Ishikawa (cell line): ENCODE measurements at regions not wholly inside any gene's neighbourhood (a gene's known extent, or its start where the extent isn't known, plus 50 kb on each side); places are given as distances from the start of the nearest gene placed in this dataset.

Experiments used
- CEBPB ChIP-seq: IDR thresholded peaks from 2 replicates; pipeline ENCODE4 v1.6.1; 2012
- CREB1 ChIP-seq: IDR thresholded peaks from 2 replicates; pipeline ENCODE4 v1.6.1; 2012; ENCODE audit warnings: low read depth
- EGR1 ChIP-seq: IDR thresholded peaks from 2 replicates; pipeline ENCODE4 v1.6.1; 2012
- EP300 ChIP-seq: IDR thresholded peaks from 2 replicates; pipeline ENCODE4 v1.6.1; 2012; ENCODE audit warnings: borderline replicate concordance
- FOXM1 ChIP-seq: IDR thresholded peaks from 2 replicates; pipeline ENCODE4 v1.6.1; 2012; ENCODE audit warnings: low read depth, borderline replicate concordance
- NFIC ChIP-seq: IDR thresholded peaks from 2 replicates; pipeline ENCODE4 v1.6.1; 2012
- RAD21 ChIP-seq: IDR thresholded peaks from 2 replicates; pipeline ENCODE4 v1.6.1; 2012; ENCODE audit warnings: low read depth
- TAF1 ChIP-seq: IDR thresholded peaks from 2 replicates; pipeline ENCODE4 v1.6.1; 2012; ENCODE audit warnings: low read depth, mild to moderate bottlenecking
- TCF12 ChIP-seq: IDR thresholded peaks from 2 replicates; pipeline ENCODE4 v1.6.1; 2012; ENCODE audit warnings: low read depth
- TEAD4 ChIP-seq: IDR thresholded peaks from 2 replicates; pipeline ENCODE4 v1.6.1; 2012
- YY1 ChIP-seq: IDR thresholded peaks from 2 replicates; pipeline ENCODE4 v1.6.1; 2012; ENCODE audit warnings: low read depth
- ZBTB7A ChIP-seq: IDR thresholded peaks from 2 replicates; pipeline ENCODE4 v1.6.1; 2012; ENCODE audit warnings: low read depth
- TF ChIP-seq, protein P1 (sequence below): IDR thresholded peaks from 2 replicates; pipeline ENCODE4 v1.6.1; 2012; ENCODE audit warnings: low read depth, mild to moderate bottlenecking
- TF ChIP-seq, protein P2 (sequence below): IDR thresholded peaks from 2 replicates; pipeline ENCODE4 v1.6.1; 2012
- TF ChIP-seq, protein P3 (sequence below): IDR thresholded peaks from 2 replicates; pipeline ENCODE4 v1.6.1; 2012

DNA sequence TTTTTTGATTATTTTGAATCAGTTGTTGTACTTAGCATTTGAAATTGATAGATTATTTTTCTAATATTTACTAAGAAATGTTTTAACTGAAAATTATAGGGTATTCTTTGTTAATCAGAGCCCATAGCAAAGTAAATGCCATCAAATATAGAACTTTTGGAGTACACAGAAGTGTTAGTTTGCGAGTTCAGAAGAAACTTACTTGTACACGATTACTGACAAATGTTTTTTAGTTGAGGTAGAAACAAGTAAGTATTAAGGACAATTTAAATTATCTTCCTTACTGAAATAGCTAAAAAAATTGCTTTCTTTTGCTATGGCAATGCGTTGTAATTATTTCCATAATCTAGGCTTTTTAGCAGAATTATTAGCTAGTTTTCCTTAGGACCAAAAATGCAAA, 692.2 kb downstream of the USP25 start:
- TF ChIP-seq YY1 (no peak), ZBTB7A (no peak), RAD21 (no peak), EP300 (no peak), EGR1 (no peak), TCF12 (no peak), TEAD4 (no peak), NFIC (no peak), TAF1 (no peak), CEBPB (no peak), CREB1 (no peak), FOXM1 (no peak)
- TF ChIP-seq, protein P1, sequence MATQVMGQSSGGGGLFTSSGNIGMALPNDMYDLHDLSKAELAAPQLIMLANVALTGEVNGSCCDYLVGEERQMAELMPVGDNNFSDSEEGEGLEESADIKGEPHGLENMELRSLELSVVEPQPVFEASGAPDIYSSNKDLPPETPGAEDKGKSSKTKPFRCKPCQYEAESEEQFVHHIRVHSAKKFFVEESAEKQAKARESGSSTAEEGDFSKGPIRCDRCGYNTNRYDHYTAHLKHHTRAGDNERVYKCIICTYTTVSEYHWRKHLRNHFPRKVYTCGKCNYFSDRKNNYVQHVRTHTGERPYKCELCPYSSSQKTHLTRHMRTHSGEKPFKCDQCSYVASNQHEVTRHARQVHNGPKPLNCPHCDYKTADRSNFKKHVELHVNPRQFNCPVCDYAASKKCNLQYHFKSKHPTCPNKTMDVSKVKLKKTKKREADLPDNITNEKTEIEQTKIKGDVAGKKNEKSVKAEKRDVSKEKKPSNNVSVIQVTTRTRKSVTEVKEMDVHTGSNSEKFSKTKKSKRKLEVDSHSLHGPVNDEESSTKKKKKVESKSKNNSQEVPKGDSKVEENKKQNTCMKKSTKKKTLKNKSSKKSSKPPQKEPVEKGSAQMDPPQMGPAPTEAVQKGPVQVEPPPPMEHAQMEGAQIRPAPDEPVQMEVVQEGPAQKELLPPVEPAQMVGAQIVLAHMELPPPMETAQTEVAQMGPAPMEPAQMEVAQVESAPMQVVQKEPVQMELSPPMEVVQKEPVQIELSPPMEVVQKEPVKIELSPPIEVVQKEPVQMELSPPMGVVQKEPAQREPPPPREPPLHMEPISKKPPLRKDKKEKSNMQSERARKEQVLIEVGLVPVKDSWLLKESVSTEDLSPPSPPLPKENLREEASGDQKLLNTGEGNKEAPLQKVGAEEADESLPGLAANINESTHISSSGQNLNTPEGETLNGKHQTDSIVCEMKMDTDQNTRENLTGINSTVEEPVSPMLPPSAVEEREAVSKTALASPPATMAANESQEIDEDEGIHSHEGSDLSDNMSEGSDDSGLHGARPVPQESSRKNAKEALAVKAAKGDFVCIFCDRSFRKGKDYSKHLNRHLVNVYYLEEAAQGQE = no peak
- TF ChIP-seq, protein P2, sequence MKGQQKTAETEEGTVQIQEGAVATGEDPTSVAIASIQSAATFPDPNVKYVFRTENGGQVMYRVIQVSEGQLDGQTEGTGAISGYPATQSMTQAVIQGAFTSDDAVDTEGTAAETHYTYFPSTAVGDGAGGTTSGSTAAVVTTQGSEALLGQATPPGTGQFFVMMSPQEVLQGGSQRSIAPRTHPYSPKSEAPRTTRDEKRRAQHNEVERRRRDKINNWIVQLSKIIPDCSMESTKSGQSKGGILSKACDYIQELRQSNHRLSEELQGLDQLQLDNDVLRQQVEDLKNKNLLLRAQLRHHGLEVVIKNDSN = no peak
- TF ChIP-seq, protein P3, sequence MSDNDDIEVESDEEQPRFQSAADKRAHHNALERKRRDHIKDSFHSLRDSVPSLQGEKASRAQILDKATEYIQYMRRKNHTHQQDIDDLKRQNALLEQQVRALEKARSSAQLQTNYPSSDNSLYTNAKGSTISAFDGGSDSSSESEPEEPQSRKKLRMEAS = no peak

DNA sequence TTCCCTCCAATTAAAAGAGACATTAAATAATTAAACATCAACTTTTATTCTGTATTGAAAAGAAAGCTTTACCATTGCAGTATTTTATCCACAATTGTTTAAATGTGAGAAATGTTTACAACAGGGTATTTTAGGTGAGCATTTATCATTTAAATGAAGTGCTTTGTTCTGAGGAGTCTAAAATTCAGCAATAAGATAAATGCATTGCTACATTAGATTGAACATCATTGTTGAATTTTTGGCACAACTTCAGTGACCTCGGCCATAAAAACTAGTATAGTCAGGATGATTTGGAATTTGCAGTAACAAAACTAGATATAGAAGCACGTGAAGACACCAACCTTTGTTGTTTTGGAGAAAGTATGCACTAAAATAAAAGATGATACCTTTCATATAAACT, 692.9 kb downstream of the USP25 start:
- TF ChIP-seq NFIC (peak; percentile 59), TCF12 (no peak), CEBPB (0 out of 2 replicates have a peak, but pooled peaks have one; percentile 12), EP300 (0 out of 2 replicates have a peak, but pooled peaks have one; percentile 25), YY1 (no peak), CREB1 (no peak), TEAD4 (peak; percentile 38; the same call in 1 of the 2 replicates), ZBTB7A (no peak), RAD21 (no peak), EGR1 (no peak), TAF1 (no peak), FOXM1 (no peak)
- TF ChIP-seq, protein P3 = no peak
- TF ChIP-seq, protein P1 = no peak
- TF ChIP-seq, protein P2 = no peak

DNA sequence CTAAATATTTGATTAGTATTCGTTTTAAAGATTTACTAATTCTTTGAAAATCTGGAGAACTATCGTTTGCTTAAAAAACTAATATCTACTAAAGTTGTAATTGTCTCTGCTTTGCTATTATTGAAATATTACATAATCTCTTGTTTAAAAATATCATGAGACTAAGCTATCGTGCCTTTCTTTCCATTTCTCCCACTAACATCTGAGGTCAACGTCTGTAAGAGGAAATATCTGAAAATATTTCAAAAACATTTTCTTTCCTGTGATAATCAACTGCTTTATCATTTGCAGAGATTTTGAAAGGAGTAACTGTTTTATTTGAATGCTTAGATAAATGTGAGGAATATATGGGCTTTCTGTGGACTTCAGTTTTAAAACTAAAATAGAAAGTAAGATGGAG, 694.1 kb downstream of the USP25 start:
- TF ChIP-seq YY1 = no peak
- TF ChIP-seq EGR1 = no peak
- TF ChIP-seq, protein P2 = no peak
- TF ChIP-seq CEBPB = no peak
- no peak for TF ChIP-seq EP300
- no peak for TF ChIP-seq TAF1
- no peak for TF ChIP-seq FOXM1
- TF ChIP-seq RAD21 = no peak
- no peak for TF ChIP-seq CREB1
- TF ChIP-seq, protein P1 = no peak
- no peak for TF ChIP-seq TEAD4
- TF ChIP-seq ZBTB7A = no peak
- no peak for TF ChIP-seq TCF12
- TF ChIP-seq, protein P3 = no peak
- no peak for TF ChIP-seq NFIC

DNA sequence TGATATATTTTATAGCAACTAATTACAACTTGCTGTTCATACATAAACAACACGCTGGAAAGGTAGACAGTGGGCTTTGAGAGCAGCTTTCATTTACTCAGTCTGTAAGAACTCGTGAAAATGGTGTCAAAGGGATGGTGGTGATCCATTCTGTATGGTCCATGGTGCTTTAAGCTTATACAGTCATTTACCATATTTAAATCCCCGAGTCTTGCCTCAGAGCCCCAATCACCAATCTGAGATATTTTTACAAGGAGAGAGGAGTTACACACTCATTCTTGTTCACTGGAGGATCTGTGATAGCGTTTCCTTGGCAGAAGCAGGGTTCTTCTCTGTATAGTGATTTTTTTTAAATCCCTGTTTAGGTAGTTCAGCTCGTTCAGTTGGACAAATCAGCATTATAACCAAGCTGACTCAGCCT, 694.6 kb downstream of the USP25 start:
- TF ChIP-seq EP300 (no peak), EGR1 (no peak)
